SK-N-SH treated with all-trans-retinoic acid at 6 μM for 48 hours (cell line): ENCODE measurements at regions not wholly inside any gene's neighbourhood (a gene's known extent, or its start where the extent isn't known, plus 50 kb on each side); places are given as distances from the start of the nearest gene placed in this dataset.

Experiments
- ZFP3 ChIP-seq: fragments of 250-450 bp; sonication (Bioruptor Pico); IDR thresholded peaks from 2 replicates; pipeline ENCODE4 v1.5.0; 2020; ENCODE audit warnings: mild to moderate bottlenecking, moderate library complexity
- ZFP30 ChIP-seq: fragments of 450-650 bp; formaldehyde crosslinking; IDR thresholded peaks from 2 replicates; pipeline ENCODE4 v1.5.0; 2022; ENCODE audit warnings: mild to moderate bottlenecking, moderate library complexity
- TF ChIP-seq, protein P1 (sequence below): fragments of 250-450 bp; sonication (Bioruptor Pico); IDR thresholded peaks from 2 replicates; pipeline ENCODE4 v1.8.0; 2021; ENCODE audit warnings: low read depth, mild to moderate bottlenecking, moderate library complexity, borderline replicate concordance

DNA sequence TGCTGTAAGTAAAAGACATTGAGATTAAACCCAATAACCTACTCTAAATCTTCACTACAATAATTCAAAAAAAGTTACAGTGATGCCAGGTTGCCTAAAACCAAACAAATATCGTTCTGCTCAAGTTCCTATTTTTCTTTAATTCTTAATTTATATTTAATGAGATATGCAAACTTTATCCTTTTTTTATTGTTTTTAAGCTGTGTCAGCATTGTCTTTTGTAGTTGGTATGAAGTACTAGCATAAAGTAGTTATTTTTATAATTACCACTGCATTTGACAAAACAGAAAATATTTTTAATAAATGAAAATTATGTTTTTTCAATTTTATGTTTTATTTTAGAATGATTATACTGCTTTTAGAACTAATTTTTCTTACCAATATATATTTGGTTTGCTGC lies 1431.1 kb upstream of the PCDH7 start:
- TF ChIP-seq ZFP30 (CRISPR knock-in tag) (no peak), ZFP3 (CRISPR knock-in tag) (no peak)
- TF ChIP-seq, protein P1, sequence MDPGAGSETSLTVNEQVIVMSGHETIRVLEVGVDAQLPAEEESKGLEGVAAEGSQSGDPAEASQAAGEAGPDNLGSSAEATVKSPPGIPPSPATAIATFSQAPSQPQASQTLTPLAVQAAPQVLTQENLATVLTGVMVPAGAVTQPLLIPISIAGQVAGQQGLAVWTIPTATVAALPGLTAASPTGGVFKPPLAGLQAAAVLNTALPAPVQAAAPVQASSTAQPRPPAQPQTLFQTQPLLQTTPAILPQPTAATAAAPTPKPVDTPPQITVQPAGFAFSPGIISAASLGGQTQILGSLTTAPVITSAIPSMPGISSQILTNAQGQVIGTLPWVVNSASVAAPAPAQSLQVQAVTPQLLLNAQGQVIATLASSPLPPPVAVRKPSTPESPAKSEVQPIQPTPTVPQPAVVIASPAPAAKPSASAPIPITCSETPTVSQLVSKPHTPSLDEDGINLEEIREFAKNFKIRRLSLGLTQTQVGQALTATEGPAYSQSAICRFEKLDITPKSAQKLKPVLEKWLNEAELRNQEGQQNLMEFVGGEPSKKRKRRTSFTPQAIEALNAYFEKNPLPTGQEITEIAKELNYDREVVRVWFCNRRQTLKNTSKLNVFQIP (CRISPR knock-in tag), result no peak
